ENCODE measurements at regions not wholly inside any gene's neighbourhood (a gene's known extent, or its start where the extent isn't known, plus 50 kb on each side); places are given as distances from the start of the nearest gene placed in this dataset.

DNA sequence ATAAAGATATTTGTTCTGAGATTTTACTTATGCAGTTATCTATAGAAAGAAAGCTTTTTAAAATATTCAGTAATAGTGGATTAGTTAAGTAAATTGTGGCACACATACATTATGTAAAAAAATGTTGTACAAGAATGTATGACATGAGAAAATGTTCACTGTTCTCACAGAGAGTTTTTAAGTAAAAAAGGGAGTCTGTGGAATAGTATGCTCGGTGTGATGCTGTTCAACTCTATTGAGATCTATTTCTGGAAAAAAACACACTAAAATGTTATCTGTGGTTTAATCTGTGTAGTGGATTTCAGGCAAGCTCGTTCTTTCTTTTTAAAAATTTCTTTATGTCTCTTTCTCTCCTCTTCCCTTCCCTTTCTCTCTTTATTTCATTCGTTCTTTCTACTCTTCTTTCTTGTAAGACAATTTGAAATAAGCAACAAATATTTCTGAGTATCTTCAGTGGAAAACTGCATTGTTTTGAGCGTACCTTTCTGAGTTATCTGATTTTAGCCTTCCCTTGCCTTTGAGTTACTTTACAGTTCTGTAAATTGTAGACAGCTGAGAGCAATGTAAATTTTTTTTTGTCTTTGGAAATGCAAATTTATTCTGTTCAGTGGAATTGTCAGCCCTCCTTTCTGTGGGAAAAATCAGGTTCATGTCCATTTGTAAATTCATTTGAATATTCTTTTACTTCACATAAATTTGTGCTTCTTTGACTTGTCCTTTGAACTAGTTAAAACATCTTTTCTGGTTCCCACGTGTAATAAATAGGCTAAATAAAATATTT lies 229.0 kb upstream of the NOX3 start:
- DNase-seq: no peak
- H3K4me1 ChIP-seq: no peaks in the 10 kb centered on the region
- no peak for TF ChIP-seq EP300 (IDR thresholded peaks at IDR 0.05)
- no peak for TF ChIP-seq CTCF (IDR thresholded peaks at IDR 0.05)
- no peak for TF ChIP-seq POLR2A (IDR thresholded peaks at IDR 0.05)
- TF ChIP-seq POLR2AphosphoS5 (IDR thresholded peaks at IDR 0.05): no peak
- H3K36me3 ChIP-seq: no peaks in the 10 kb centered on the region
- intact Hi-C loops (cut with DNase I): no loop called here
- H3K27ac ChIP-seq: no peak overlapping the region
- WGBS, 2 donors: 68 to 80% methylated on average over 5 of the region's 5 CpGs
- H3K9me3 ChIP-seq: no peaks in the 10 kb centered on the region
- no peak overlapping the region for H3K4me3 ChIP-seq
- H3K27me3 ChIP-seq: no peaks in the 10 kb centered on the region

DNA sequence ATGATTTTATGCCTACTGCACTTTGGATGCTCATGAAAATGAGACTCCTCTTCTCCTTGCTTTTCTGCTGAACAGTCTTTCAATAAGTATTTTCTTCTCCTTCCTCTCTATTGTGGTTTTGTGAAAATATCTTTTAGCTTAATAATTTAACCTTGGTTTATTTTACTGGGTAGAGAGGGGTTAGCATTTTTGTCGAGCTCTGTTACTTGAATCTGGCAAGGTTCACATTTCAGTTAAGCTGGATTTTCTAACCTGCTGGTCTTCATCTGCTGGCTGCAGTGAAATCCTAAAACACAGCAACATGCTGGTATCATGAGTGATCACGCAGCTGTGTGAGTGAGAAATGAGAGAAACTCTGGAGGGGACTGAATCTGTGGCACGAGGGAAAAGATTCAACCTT lies 222.7 kb upstream of the NOX3 start:
- Histone ChIP-seq H3K4me1 (no peaks in the 10 kb centered on the region), H3K4me3 (no peak overlapping the region), H3K9me3 (no peaks in the 10 kb centered on the region), H3K27me3 (no peaks in the 10 kb centered on the region), H3K27ac (no peak overlapping the region), H3K36me3 (no peaks in the 10 kb centered on the region)
- intact Hi-C loops (cut with DNase I): no loop called here
- DNase-seq: no peak
- 71 to 74% methylated on average over 3 of the region's 3 CpGs for WGBS, 2 donors
- no peak for TF ChIP-seq POLR2AphosphoS5 (IDR thresholded peaks at IDR 0.05)
- no peak for TF ChIP-seq CTCF (IDR thresholded peaks at IDR 0.05)
- no peak for TF ChIP-seq EP300 (IDR thresholded peaks at IDR 0.05)
- no peak for TF ChIP-seq POLR2A (IDR thresholded peaks at IDR 0.05)

- H3K4me1 ChIP-seq: no peaks in the 10 kb centered on the region
- H3K27me3 ChIP-seq: no peaks in the 10 kb centered on the region
- 64 to 75% methylated on average over 2 of the region's 2 CpGs for WGBS, 2 donors
- DNase-seq: no peak
- H3K27ac ChIP-seq: no peak overlapping the region
- H3K9me3 ChIP-seq: no peaks in the 10 kb centered on the region
- intact Hi-C loops (cut with DNase I): no loop called here
- no peak for TF ChIP-seq EP300 (IDR thresholded peaks at IDR 0.05)
- TF ChIP-seq POLR2AphosphoS5 (IDR thresholded peaks at IDR 0.05): no peak
- TF ChIP-seq POLR2A (IDR thresholded peaks at IDR 0.05): no peak
- no peak for TF ChIP-seq CTCF (IDR thresholded peaks at IDR 0.05)
- H3K36me3 ChIP-seq: no peaks in the 10 kb centered on the region
- H3K4me3 ChIP-seq: no peak overlapping the region
Measured at GRCh38 chr6:155676346-155676745, 220.7 kb upstream of the NOX3 start.

- TF ChIP-seq CTCF (IDR thresholded peaks at IDR 0.05): no peak
- no peak for TF ChIP-seq POLR2A (IDR thresholded peaks at IDR 0.05)
- TF ChIP-seq EP300 (IDR thresholded peaks at IDR 0.05): no peak
- TF ChIP-seq POLR2AphosphoS5 (IDR thresholded peaks at IDR 0.05): no peak
- WGBS, 2 donors: 81 to 91% methylated on average over 2 of the region's 2 CpGs
Measured at GRCh38 chr6:155670655-155671054, 215.0 kb upstream of the NOX3 start.

More at GRCh38 chr6:155670655-155671054, 215.0 kb upstream of the NOX3 start:
- Histone ChIP-seq H3K27me3 (no peaks in the 10 kb centered on the region), H3K4me3 (no peak overlapping the region), H3K27ac (no peak overlapping the region), H3K4me1 (no peaks in the 10 kb centered on the region), H3K9me3 (no peaks in the 10 kb centered on the region), H3K36me3 (no peaks in the 10 kb centered on the region)
- intact Hi-C loops (cut with DNase I): no loop called here
- DNase-seq: no peak

Data from sigmoid colon (tissue), 6 donors.